Stimulated activated naive CD4-positive, alpha-beta T cell treated with Interleukin-2 at 50 U/mL for 16 hours (primary cell): ENCODE measurements at regions not wholly inside any gene's neighbourhood (a gene's known extent, or its start where the extent isn't known, plus 50 kb on each side); places are given as distances from the start of the nearest gene placed in this dataset.

ENCODE experiments used
- DNase-seq: peaks from one replicate; lab custom pipeline; 2025; lab: John Stamatoyannopoulos, UW

GRCh38 chr18:51649796-51650195, 452.3 kb upstream of the MEX3C start:
- no peak for DNase-seq

- DNase-seq, result no peak
Measured at GRCh38 chr18:51651761-51652160, 454.3 kb upstream of the MEX3C start.

- DNase-seq, result no peak
Measured at GRCh38 chr18:51653507-51654213, 456.2 kb upstream of the MEX3C start.

GRCh38 chr18:51654488-51655326, 457.2 kb upstream of the MEX3C start:
- DNase-seq, result no peak

- DNase-seq, result no peak
Measured at GRCh38 chr18:51655327-51655698, 457.8 kb upstream of the MEX3C start.

GRCh38 chr18:51656249-51656648, 458.8 kb upstream of the MEX3C start:
- no peak for DNase-seq

GRCh38 chr18:51658436-51658835, 461.0 kb upstream of the MEX3C start:
- DNase-seq, result no peak

GRCh38 chr18:51659781-51660180, 462.3 kb upstream of the MEX3C start:
- no peak for DNase-seq

- DNase-seq, result no peak
Measured at GRCh38 chr18:51660188-51660715, 462.8 kb upstream of the MEX3C start.

GRCh38 chr18:51664236-51664635, 466.8 kb upstream of the MEX3C start:
- DNase-seq, result no peak

- DNase-seq, result no peak
Measured at GRCh38 chr18:51666763-51667191, 469.3 kb upstream of the MEX3C start.

- peak; percentile 1 for DNase-seq
Measured at GRCh38 chr18:51668101-51668500, 470.6 kb upstream of the MEX3C start.

GRCh38 chr18:51668607-51669006, 471.1 kb upstream of the MEX3C start:
- DNase-seq, result no peak

- DNase-seq, result no peak
Measured at GRCh38 chr18:51686590-51686989, 489.1 kb upstream of the MEX3C start.

GRCh38 chr18:51687845-51688585, 490.5 kb upstream of the MEX3C start:
- no peak for DNase-seq

GRCh38 chr18:51692612-51693011, 495.1 kb upstream of the MEX3C start:
- DNase-seq, result no peak

GRCh38 chr18:51711298-51711889, 513.9 kb upstream of the MEX3C start:
- no peak for DNase-seq

- no peak for DNase-seq
Measured at GRCh38 chr18:51712821-51713220, 515.3 kb upstream of the MEX3C start.

GRCh38 chr18:51716277-51716676, 518.8 kb upstream of the MEX3C start:
- DNase-seq, result no peak

- no peak for DNase-seq
Measured at GRCh38 chr18:51721388-51721787, 523.9 kb upstream of the MEX3C start.

- no peak for DNase-seq
Measured at GRCh38 chr18:51721996-51722395, 524.5 kb upstream of the MEX3C start.
